Neural cell (in vitro differentiated cells): ENCODE measurements at regions not wholly inside any gene's neighbourhood (a gene's known extent, or its start where the extent isn't known, plus 50 kb on each side); places are given as distances from the start of the nearest gene placed in this dataset.

Experiments
- EP300 ChIP-seq: fragments of 450-650 bp; conservative IDR thresholded peaks from 2 replicates; pipeline ENCODE4 v1.6.1; 2014; ENCODE audit warnings: antibody characterized with exemption, mild to moderate bottlenecking, moderate library complexity; ENCODE audit not compliant: poor library complexity, severe bottlenecking
- EZH2 ChIP-seq: fragments of 200-600, 300-800 bp; shearing (Covaris generic), sonication (generic); IDR thresholded peaks from 2 replicates; pipeline ENCODE4 v1.6.1; 2014; ENCODE audit warnings: antibody characterized with exemption, low read length, borderline replicate concordance, mild to moderate bottlenecking; ENCODE audit not compliant: insufficient read depth, poor library complexity, severe bottlenecking
- REST ChIP-seq: IDR thresholded peaks from 2 replicates; pipeline ENCODE4 v1.6.1; 2012; ENCODE audit warnings: borderline replicate concordance
- TF ChIP-seq, protein P1 (sequence below): fragments of 450-650 bp; IDR thresholded peaks from 2 replicates; pipeline ENCODE4 v1.5.1; 2014; ENCODE audit warnings: antibody characterized with exemption, mild to moderate bottlenecking, moderate library complexity; ENCODE audit not compliant: poor library complexity, severe bottlenecking

DNA sequence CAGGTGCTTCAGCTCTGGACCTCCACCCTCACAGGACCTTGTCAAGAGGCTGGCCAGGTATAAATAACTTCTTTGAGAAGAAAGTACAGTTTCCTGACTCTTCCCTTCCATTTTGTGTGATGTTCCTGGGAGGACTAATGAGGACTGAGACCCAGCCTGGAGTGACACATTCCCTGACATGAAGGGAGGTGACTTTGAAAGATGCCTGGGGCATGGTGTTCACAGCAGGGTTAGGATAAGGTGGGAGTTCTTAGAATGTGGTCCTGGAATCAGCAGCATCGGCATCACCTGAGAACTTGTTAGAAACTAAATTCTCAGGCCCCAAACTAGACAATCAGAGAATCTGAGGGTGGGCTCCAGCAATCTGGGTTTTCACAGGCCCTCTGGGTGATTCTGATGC, 224.9 kb upstream of the BOD1L1 start:
- no peak for TF ChIP-seq EP300
- no peak for TF ChIP-seq EZH2
- TF ChIP-seq, protein P1, sequence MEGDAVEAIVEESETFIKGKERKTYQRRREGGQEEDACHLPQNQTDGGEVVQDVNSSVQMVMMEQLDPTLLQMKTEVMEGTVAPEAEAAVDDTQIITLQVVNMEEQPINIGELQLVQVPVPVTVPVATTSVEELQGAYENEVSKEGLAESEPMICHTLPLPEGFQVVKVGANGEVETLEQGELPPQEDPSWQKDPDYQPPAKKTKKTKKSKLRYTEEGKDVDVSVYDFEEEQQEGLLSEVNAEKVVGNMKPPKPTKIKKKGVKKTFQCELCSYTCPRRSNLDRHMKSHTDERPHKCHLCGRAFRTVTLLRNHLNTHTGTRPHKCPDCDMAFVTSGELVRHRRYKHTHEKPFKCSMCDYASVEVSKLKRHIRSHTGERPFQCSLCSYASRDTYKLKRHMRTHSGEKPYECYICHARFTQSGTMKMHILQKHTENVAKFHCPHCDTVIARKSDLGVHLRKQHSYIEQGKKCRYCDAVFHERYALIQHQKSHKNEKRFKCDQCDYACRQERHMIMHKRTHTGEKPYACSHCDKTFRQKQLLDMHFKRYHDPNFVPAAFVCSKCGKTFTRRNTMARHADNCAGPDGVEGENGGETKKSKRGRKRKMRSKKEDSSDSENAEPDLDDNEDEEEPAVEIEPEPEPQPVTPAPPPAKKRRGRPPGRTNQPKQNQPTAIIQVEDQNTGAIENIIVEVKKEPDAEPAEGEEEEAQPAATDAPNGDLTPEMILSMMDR = no peak
- no peak for TF ChIP-seq REST
